Islet of Langerhans (tissue), 1 donor: ENCODE measurements at regions not wholly inside any gene's neighbourhood (a gene's known extent, or its start where the extent isn't known, plus 50 kb on each side); places are given as distances from the start of the nearest gene placed in this dataset.

Source experiments
- FAIRE-seq: peaks from one replicate; lab custom pipeline; 2011; peaks lifted over from hg19 to GRCh38; lab: Jason Lieb, UNC

GRCh38 chr13:99640260-99640659, 139.0 kb downstream of the TM9SF2 start:
- FAIRE-seq, result no peak

GRCh38 chr13:99639126-99639525, 137.9 kb downstream of the TM9SF2 start:
- no peak for FAIRE-seq

GRCh38 chr13:99636728-99637353, 135.6 kb downstream of the TM9SF2 start:
- FAIRE-seq, result no peak

GRCh38 chr13:99636306-99636705, 135.0 kb downstream of the TM9SF2 start:
- no peak for FAIRE-seq

GRCh38 chr13:99634672-99635071, 133.4 kb downstream of the TM9SF2 start:
- no peak for FAIRE-seq

- FAIRE-seq, result no peak
Observed at GRCh38 chr13:99630269-99630898, 129.1 kb downstream of the TM9SF2 start.

- FAIRE-seq, result no peak
Observed at GRCh38 chr13:99629641-99630040, 128.4 kb downstream of the TM9SF2 start.

- no peak for FAIRE-seq
Observed at GRCh38 chr13:99628442-99628841, 127.2 kb downstream of the TM9SF2 start.

GRCh38 chr13:99626461-99627082, 125.3 kb downstream of the TM9SF2 start:
- FAIRE-seq, result no peak

GRCh38 chr13:99624936-99625540, 123.8 kb downstream of the TM9SF2 start:
- no peak for FAIRE-seq

GRCh38 chr13:99620806-99621205, 119.5 kb downstream of the TM9SF2 start:
- FAIRE-seq, result no peak

GRCh38 chr13:99619207-99619606, 117.9 kb downstream of the TM9SF2 start:
- FAIRE-seq, result no peak

GRCh38 chr13:99617474-99618255, 116.4 kb downstream of the TM9SF2 start:
- FAIRE-seq, result no peak

GRCh38 chr13:99614465-99614885, 113.2 kb downstream of the TM9SF2 start:
- no peak for FAIRE-seq
